ENCODE measurements at regions not wholly inside any gene's neighbourhood (a gene's known extent, or its start where the extent isn't known, plus 50 kb on each side); places are given as distances from the start of the nearest gene placed in this dataset.

- TF ChIP-seq POLR2A (IDR thresholded peaks at IDR 0.05) (no peak), CTCF (IDR thresholded peaks at IDR 0.05) (no peak), POLR2AphosphoS5 (IDR thresholded peaks at IDR 0.05) (no peak), EP300 (IDR thresholded peaks at IDR 0.05) (no peak)
Observed at GRCh38 chr2:102880731-102881130, 118.9 kb downstream of the TMEM182 start.

Measured in gastroesophageal sphincter (tissue), 3 donors.